HCT116 (cell line): ENCODE measurements at regions not wholly inside any gene's neighbourhood (a gene's known extent, or its start where the extent isn't known, plus 50 kb on each side); places are given as distances from the start of the nearest gene placed in this dataset.

Experiments
- ATAC-seq: fragments of 200-7000 bp; cut with Tn5 transposase; 2 replicates; pipeline ENCODE4 v1.9.1; 2020; ENCODE audit warnings: mild to moderate bottlenecking, moderate library complexity
- BruUV-seq: library from RNA; stranded (reverse); fragments of 400-500 nt; replicated peaks from 2 replicates; lab custom pipeline; 2021; lab: Mats Ljungman, UMichigan
- CTCF ChIA-PET: fragments of 300-600 bp; sonication (Branson Sonifier 250); formaldehyde crosslinking; loops from one replicate; lab custom pipeline; 2021; ENCODE audit warnings: antibody characterized with exemption; lab: Charles Lee
- POLR2A ChIA-PET: fragments of 300-600, 350-600 bp; sonication (Branson Sonifier 250); formaldehyde crosslinking; loops from one replicate; lab custom pipeline; 2021; ENCODE audit warnings: antibody characterized with exemption; lab: Charles Lee
- RAD21 ChIA-PET, 2 experiments: fragments of 300-600 bp; sonication (Branson Sonifier 250); formaldehyde crosslinking; loops; one replicate each; lab custom pipeline; 2023; ENCODE audit warnings: low total read pairs in 2 of 2; ENCODE audit not compliant: uncharacterized antibody in 2 of 2, unreplicated experiment in 2 of 2, low non-redundant PET in 1 of 2; lab: Charles Lee
- DNase-seq: peaks from one replicate; pipeline ENCODE4 v3.0.0-alpha.2; 2010; ENCODE audit warnings: low read depth, low spot score
- H2AFZ ChIP-seq: fragments of 200-600 bp; shearing (Covaris generic), sonication (generic); 2 replicates; pipeline ENCODE4 v1.6.1; 2017; ENCODE audit warnings: low read depth, mixed run types, mixed read lengths, antibody characterized with exemption, low read length; ENCODE audit not compliant: poor library complexity, severe bottlenecking
- H3K27ac ChIP-seq: 2 replicates; pipeline ENCODE4 v1.5.1; 2012; ENCODE audit warnings: low read depth, low read length
- H3K27me3 ChIP-seq: fragments of 200-600 bp; sonication (generic); 2 replicates; pipeline ENCODE4 v1.6.1; 2016; ENCODE audit warnings: mixed run types, low read length, mixed read lengths; ENCODE audit not compliant: insufficient read depth
- H3K36me3 ChIP-seq, 2 experiments: fragments of 200-500 bp in 1 of 2; fragments of 200-600 bp in 1 of 2; sonication (Bioruptor generic) in 1 of 2; sonication (generic) in 1 of 2; 2 replicates each; pipeline versions ENCODE4 v1.5.1 to v1.6.1; 2014 to 2016; ENCODE audit warnings: low read length in 2 of 2, inconsistent platforms in 1 of 2, mixed read lengths in 1 of 2, mixed run types in 1 of 2; ENCODE audit not compliant: insufficient read depth in 2 of 2, control insufficient read depth in 1 of 2
- H3K4me1 ChIP-seq, 2 experiments: fragments of 200-600 bp in 1 of 2; sonication (generic) in 1 of 2; 2 replicates each; pipeline versions ENCODE4 v1.5.1 to v1.6.1; 2012 to 2017; ENCODE audit warnings: low read length in 2 of 2, inconsistent platforms in 1 of 2, mild to moderate bottlenecking in 1 of 2, mixed read lengths in 1 of 2, mixed run types in 1 of 2, moderate library complexity in 1 of 2; ENCODE audit not compliant: insufficient read depth in 2 of 2, control insufficient read depth in 1 of 2
- H3K4me2 ChIP-seq: fragments of 200-600 bp; sonication (generic); 2 replicates; pipeline ENCODE4 v1.6.1; 2017; ENCODE audit warnings: mixed run types, low read length, mixed read lengths
- H3K4me3 ChIP-seq, 2 experiments: fragments of 200-600 bp in 1 of 2; sonication (generic) in 1 of 2; replicated peaks in 1 of 2; 2 replicates each; pipeline ENCODE4 v1.5.1; 2011 to 2016; ENCODE audit warnings: low read length in 2 of 2, control low read depth in 1 of 2, low read depth in 1 of 2, mild to moderate bottlenecking in 1 of 2, mixed read lengths in 1 of 2, mixed run types in 1 of 2
- H3K79me2 ChIP-seq: fragments of 200-600 bp; sonication (generic); 2 replicates; pipeline ENCODE4 v1.6.1; 2017; ENCODE audit warnings: mild to moderate bottlenecking, mixed run types, low read length, moderate library complexity, mixed read lengths; ENCODE audit not compliant: insufficient read depth
- H3K9ac ChIP-seq: fragments of 200-600 bp; sonication (generic); 2 replicates; pipeline ENCODE4 v1.6.1; 2016; ENCODE audit warnings: low read length, mixed read lengths
- H3K9me2 ChIP-seq: fragments of 200-600 bp; sonication (generic), shearing (Covaris generic); 2 replicates; pipeline ENCODE4 v1.6.1; 2017; ENCODE audit warnings: mixed run types, mild to moderate bottlenecking, moderate library complexity; ENCODE audit not compliant: insufficient read depth
- H3K9me3 ChIP-seq, 2 experiments: fragments of 200-500 bp in 1 of 2; fragments of 200-600 bp in 1 of 2; sonication (Bioruptor generic) in 1 of 2; sonication (generic) in 1 of 2; 2 replicates each; pipeline ENCODE4 v1.6.1; 2014 to 2017; ENCODE audit warnings: low read length in 2 of 2, mixed read lengths in 2 of 2, inconsistent platforms in 1 of 2, low read depth in 1 of 2, mild to moderate bottlenecking in 1 of 2, mixed run types in 1 of 2, moderate library complexity in 1 of 2; ENCODE audit not compliant: control insufficient read depth in 1 of 2, insufficient read depth in 1 of 2
- H4K20me1 ChIP-seq: fragments of 200-600 bp; sonication (generic), shearing (Covaris generic); 2 replicates; pipeline ENCODE4 v1.6.1; 2017; ENCODE audit warnings: mixed run types, mild to moderate bottlenecking, moderate library complexity; ENCODE audit not compliant: insufficient read depth
- CBX3 ChIP-seq: IDR thresholded peaks from 2 replicates; pipeline ENCODE4 v1.6.1; 2012; ENCODE audit warnings: low read depth
- CEBPB ChIP-seq: IDR thresholded peaks from 2 replicates; pipeline ENCODE4 v1.6.1; 2012; ENCODE audit warnings: low read depth
- CTCF ChIP-seq, 3 experiments: fragments of 200-600 bp in 1 of 3; sonication (generic) in 1 of 3; IDR thresholded peaks in 2 of 3; conservative IDR thresholded peaks in 1 of 3; 2 replicates each; pipeline ENCODE4 v1.5.1; 2012 to 2017; ENCODE audit warnings: low read depth in 2 of 3, low read length in 2 of 3, antibody characterized with exemption in 1 of 3, borderline replicate concordance in 1 of 3, control low read depth in 1 of 3, mild to moderate bottlenecking in 1 of 3, mixed read lengths in 1 of 3, mixed run types in 1 of 3, moderate library complexity in 1 of 3; ENCODE audit not compliant: insufficient read depth in 1 of 3
- ELF1 ChIP-seq: IDR thresholded peaks from 2 replicates; pipeline ENCODE4 v1.6.1; 2012; ENCODE audit warnings: low read depth, borderline replicate concordance
- EZH2 ChIP-seq: fragments of 200-600 bp; sonication (generic); IDR thresholded peaks from 2 replicates; pipeline ENCODE4 v1.6.1; 2017; ENCODE audit warnings: antibody characterized with exemption, mixed run types
- EZH2phosphoT487 ChIP-seq: fragments of 200-600 bp; IDR thresholded peaks from 2 replicates; pipeline ENCODE4 v1.6.1; 2018; ENCODE audit warnings: antibody characterized with exemption, borderline replicate concordance
- FOSL1 ChIP-seq: IDR thresholded peaks from 2 replicates; pipeline ENCODE4 v1.6.1; 2012; ENCODE audit warnings: low read depth
- JUND ChIP-seq: IDR thresholded peaks from 2 replicates; pipeline ENCODE4 v1.6.1; 2012
- POLR2A ChIP-seq: IDR thresholded peaks from 2 replicates; pipeline ENCODE4 v1.7.0; 2011; ENCODE audit warnings: borderline replicate concordance; ENCODE audit not compliant: insufficient read depth, insufficient read length; ENCODE audit errors: extremely low read depth
- SRF ChIP-seq: IDR thresholded peaks from 2 replicates; pipeline ENCODE4 v1.6.1; 2012; ENCODE audit warnings: low read depth
- TCF7L2 ChIP-seq: IDR thresholded peaks from 2 replicates; pipeline ENCODE4 v1.7.0; 2011; ENCODE audit warnings: borderline replicate concordance, inconsistent platforms; ENCODE audit not compliant: insufficient read depth, insufficient read length; ENCODE audit errors: extremely low read depth
- YY1 ChIP-seq: IDR thresholded peaks from 2 replicates; pipeline ENCODE4 v1.6.1; 2011; ENCODE audit warnings: low read length, low read depth, moderate library complexity, mild to moderate bottlenecking; ENCODE audit not compliant: insufficient replicate concordance; ENCODE audit errors: extremely low read depth
- ZFX ChIP-seq: fragments of 450-650 bp; IDR thresholded peaks from 2 replicates; pipeline ENCODE4 v1.6.1; 2017
- ZNF274 ChIP-seq: fragments of 200-500 bp; sonication (Bioruptor generic); IDR thresholded peaks from 2 replicates; pipeline ENCODE4 v1.6.1; 2014; ENCODE audit warnings: mild to moderate bottlenecking, low read depth, low read length, inconsistent platforms
- intact Hi-C: fragments of 100-400 bp; cut with micrococcal nuclease; formaldehyde crosslinking; loops from 2 replicates; pipeline ENCODE4 v1.10.0; 2022

- RAD21 ChIA-PET, result no interaction called here
- H3K36me3 ChIP-seq, result no peaks in the 10 kb centered on the region
- TF ChIP-seq ZFX (no peak), TCF7L2 (no peak), CEBPB (no peak), JUND (no peak), SRF (no peak), ZNF274 (no peak), YY1 (no peak), CBX3 (no peak), FOSL1 (no peak), POLR2A (no peak), EZH2phosphoT487 (no peak), CTCF (IDR thresholded peaks at IDR 0.05 in 2 of 3, conservative IDR thresholded peaks at IDR 0.05 in 1 of 3; ENCODE audit: borderline replicate concordance in 1 of 3, insufficient read depth in 1 of 3, low read depth in 2 of 3, low read length in 2 of 3) (no peak), ELF1 (no peak), EZH2 (no peak)
- BruUV-seq, result no TSS peak
- H3K9me3 ChIP-seq, result peaks cover 3 to 19% of the 10 kb centered on the region in 2 experiments; a peak in 2 of 4 replicates
- DNase-seq (no peak), ATAC-seq (no peak)
- no peak overlapping the region for H3K4me2 ChIP-seq
- CTCF ChIA-PET, result no interaction called here
- no peaks in the 10 kb centered on the region for H3K4me1 ChIP-seq
- no peak overlapping the region for H2AFZ ChIP-seq
- no peaks in the 10 kb centered on the region for H3K9me2 ChIP-seq
- H3K4me3 ChIP-seq, result no peak overlapping the region
- H3K27ac ChIP-seq, result no peak overlapping the region
- intact Hi-C loops, result no loop called here
- H3K27me3 ChIP-seq, result no peaks in the 10 kb centered on the region
- no peak overlapping the region for H3K9ac ChIP-seq
- H4K20me1 ChIP-seq, result no peaks in the 10 kb centered on the region
- no peaks in the 10 kb centered on the region for H3K79me2 ChIP-seq
- POLR2A ChIA-PET, result no interaction called here
Observed at GRCh38 chr19:29002336-29002735, 210.6 kb downstream of the UQCRFS1 start.
